Hippocampal formation (tissue), 2 donors: ENCODE measurements at regions not wholly inside any gene's neighbourhood (a gene's known extent, or its start where the extent isn't known, plus 50 kb on each side); places are given as distances from the start of the nearest gene placed in this dataset.
A peak's percentile ranks its signal among the peaks of the same experiment; 100 is the strongest.

ENCODE experiments used
- DNase-seq, 2 donors: peaks; one replicate each; lab custom pipeline; 2025; lab: John Stamatoyannopoulos, UW

- DNase-seq, result peak in 1 of 2 donors; percentile 1
These were observed 470.2 kb upstream of the BTBD3 start for GRCh38 chr20:11447371-11448100.

- DNase-seq, result no peak
These were observed 469.1 kb upstream of the BTBD3 start for GRCh38 chr20:11448554-11448953.

GRCh38 chr20:11451793-11452291 lies 465.9 kb upstream of the BTBD3 start:
- DNase-seq, result no peak

GRCh38 chr20:11452326-11452725 lies 465.4 kb upstream of the BTBD3 start:
- no peak for DNase-seq

- DNase-seq, result no peak
These were observed 464.3 kb upstream of the BTBD3 start for GRCh38 chr20:11453430-11453829.

GRCh38 chr20:11454966-11455799 lies 462.5 kb upstream of the BTBD3 start:
- DNase-seq, result no peak

- no peak for DNase-seq
These were observed 460.2 kb upstream of the BTBD3 start for GRCh38 chr20:11457488-11457887.

GRCh38 chr20:11459090-11459890 lies 458.4 kb upstream of the BTBD3 start:
- no peak for DNase-seq

GRCh38 chr20:11467436-11467835 lies 450.3 kb upstream of the BTBD3 start:
- DNase-seq, result no peak

- no peak for DNase-seq
These were observed 448.8 kb upstream of the BTBD3 start for GRCh38 chr20:11468880-11469279.

GRCh38 chr20:11469795-11470435 lies 447.8 kb upstream of the BTBD3 start:
- DNase-seq, result no peak

GRCh38 chr20:11473983-11474382 lies 443.7 kb upstream of the BTBD3 start:
- DNase-seq, result no peak

GRCh38 chr20:11483697-11484096 lies 434.0 kb upstream of the BTBD3 start:
- DNase-seq, result no peak

- DNase-seq, result no peak
These were observed 433.2 kb upstream of the BTBD3 start for GRCh38 chr20:11484479-11484878.

GRCh38 chr20:11492386-11492785 lies 425.3 kb upstream of the BTBD3 start:
- DNase-seq, result no peak

GRCh38 chr20:11492846-11493245 lies 424.8 kb upstream of the BTBD3 start:
- no peak for DNase-seq

- DNase-seq, result no peak
These were observed 421.3 kb upstream of the BTBD3 start for GRCh38 chr20:11496380-11496779.

- DNase-seq, result no peak
These were observed 420.1 kb upstream of the BTBD3 start for GRCh38 chr20:11497545-11497944.

- no peak for DNase-seq
These were observed 418.5 kb upstream of the BTBD3 start for GRCh38 chr20:11499101-11499634.

GRCh38 chr20:11502061-11502460 lies 415.6 kb upstream of the BTBD3 start:
- DNase-seq, result no peak

GRCh38 chr20:11502671-11503070 lies 415.0 kb upstream of the BTBD3 start:
- DNase-seq, result no peak
